Testis (tissue), 2 donors: ENCODE measurements at regions not wholly inside any gene's neighbourhood (a gene's known extent, or its start where the extent isn't known, plus 50 kb on each side); places are given as distances from the start of the nearest gene placed in this dataset.

Experiments
- POLR2A ChIP-seq: fragments of 450-650 bp; IDR thresholded peaks from one replicate; pipeline ENCODE4 v1.6.1; 2017; ENCODE audit warnings: antibody characterized with exemption, mild to moderate bottlenecking, moderate library complexity
- TF ChIP-seq, protein P1 (sequence below), 3 experiments: fragments of 450-650 bp in 2 of 3; fragments of 200-600 bp in 1 of 3; sonication (generic) in 1 of 3; IDR thresholded peaks; one replicate each; pipeline ENCODE4 v1.5.1; 2016 to 2019; ENCODE audit warnings: antibody characterized with exemption in 3 of 3, mild to moderate bottlenecking in 2 of 3, moderate library complexity in 1 of 3

DNA sequence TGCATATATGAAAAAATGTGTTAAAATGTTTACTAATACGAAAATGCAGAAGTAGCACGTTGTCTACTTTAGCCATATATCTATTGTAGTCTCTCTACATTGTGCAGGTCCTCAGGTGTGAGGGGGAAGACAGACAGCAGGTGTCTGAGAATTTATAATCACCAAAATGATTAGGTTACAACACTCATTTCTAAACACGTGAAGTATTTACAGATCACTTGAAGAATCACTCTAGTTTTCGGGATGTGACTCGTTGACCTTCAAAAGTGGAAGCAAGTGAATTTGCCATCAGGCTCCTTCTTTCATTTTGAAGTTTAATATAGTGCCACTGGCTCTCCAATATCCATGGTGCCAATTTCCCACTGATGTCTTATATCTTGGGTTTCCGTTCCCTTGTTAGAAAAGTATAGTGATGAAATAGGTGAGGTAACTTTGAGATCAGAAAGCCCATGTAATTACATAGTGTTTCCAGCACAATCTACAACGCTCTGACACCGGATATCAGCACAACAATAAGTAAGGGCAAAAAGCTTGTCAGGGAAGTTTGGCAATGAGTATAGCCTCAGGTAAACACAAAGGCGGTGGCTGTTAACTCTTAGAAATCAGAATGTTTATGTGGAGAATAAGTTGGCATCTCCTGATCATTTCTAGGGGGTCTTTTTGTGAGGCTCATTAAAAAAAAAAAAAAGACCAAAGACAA, 57.5 kb upstream of the SP4 start:
- no peak for TF ChIP-seq POLR2A
- TF ChIP-seq, protein P1, sequence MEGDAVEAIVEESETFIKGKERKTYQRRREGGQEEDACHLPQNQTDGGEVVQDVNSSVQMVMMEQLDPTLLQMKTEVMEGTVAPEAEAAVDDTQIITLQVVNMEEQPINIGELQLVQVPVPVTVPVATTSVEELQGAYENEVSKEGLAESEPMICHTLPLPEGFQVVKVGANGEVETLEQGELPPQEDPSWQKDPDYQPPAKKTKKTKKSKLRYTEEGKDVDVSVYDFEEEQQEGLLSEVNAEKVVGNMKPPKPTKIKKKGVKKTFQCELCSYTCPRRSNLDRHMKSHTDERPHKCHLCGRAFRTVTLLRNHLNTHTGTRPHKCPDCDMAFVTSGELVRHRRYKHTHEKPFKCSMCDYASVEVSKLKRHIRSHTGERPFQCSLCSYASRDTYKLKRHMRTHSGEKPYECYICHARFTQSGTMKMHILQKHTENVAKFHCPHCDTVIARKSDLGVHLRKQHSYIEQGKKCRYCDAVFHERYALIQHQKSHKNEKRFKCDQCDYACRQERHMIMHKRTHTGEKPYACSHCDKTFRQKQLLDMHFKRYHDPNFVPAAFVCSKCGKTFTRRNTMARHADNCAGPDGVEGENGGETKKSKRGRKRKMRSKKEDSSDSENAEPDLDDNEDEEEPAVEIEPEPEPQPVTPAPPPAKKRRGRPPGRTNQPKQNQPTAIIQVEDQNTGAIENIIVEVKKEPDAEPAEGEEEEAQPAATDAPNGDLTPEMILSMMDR (IDR thresholded peaks at IDR 0.05): no peak
